NCI-H2029 treated with DMSO at 0.1 percent for 48 hours (cell line): ENCODE measurements at regions not wholly inside any gene's neighbourhood (a gene's known extent, or its start where the extent isn't known, plus 50 kb on each side); places are given as distances from the start of the nearest gene placed in this dataset.

ENCODE experiments used
- DNase-seq: peaks from one replicate; lab custom pipeline; 2025; lab: John Stamatoyannopoulos, UW

GRCh38 chr3:55178336-55178735, 250.5 kb upstream of the LRTM1 start:
- DNase-seq = no peak

DNA sequence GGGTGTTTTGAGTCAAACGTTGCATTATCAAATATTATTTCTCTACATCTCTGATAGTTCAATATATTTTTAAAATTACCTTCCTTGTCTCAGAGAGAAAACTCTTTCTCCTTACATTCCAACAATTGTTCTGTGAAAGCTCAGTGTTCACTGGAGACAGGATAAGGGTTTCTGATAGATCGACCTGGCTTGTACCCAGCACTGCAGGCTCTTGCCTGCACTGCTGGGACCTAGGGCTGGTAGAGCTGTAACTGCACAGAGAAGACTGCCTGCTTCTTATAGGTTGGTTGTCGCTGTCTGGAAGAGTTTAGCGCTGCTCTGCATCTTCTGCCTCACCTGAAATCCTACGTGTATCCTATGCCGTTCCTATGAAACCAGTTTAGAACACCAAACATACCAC, 249.9 kb upstream of the LRTM1 start:
- DNase-seq = no peak

- no peak for DNase-seq
Measured at GRCh38 chr3:55175423-55175822, 247.6 kb upstream of the LRTM1 start.

DNA sequence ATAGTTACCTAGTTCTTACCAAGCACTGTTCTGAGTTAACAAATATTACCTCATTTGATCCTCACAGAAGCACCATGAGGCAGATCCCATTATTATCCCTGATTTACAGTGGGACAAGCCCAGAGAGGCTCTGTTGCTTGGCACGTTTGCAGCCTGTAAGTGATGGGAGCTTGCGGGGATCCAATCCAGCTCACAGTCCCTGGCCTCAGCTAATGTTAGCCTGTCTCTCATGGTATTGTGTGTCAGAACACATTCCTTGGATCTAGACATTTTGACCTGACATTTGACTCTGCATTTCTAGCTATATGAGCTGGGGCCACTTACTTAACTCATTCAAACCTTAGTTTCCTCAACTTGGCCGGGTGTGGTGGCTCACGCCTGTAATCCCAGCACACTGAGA, 246.9 kb upstream of the LRTM1 start:
- no peak for DNase-seq

DNA sequence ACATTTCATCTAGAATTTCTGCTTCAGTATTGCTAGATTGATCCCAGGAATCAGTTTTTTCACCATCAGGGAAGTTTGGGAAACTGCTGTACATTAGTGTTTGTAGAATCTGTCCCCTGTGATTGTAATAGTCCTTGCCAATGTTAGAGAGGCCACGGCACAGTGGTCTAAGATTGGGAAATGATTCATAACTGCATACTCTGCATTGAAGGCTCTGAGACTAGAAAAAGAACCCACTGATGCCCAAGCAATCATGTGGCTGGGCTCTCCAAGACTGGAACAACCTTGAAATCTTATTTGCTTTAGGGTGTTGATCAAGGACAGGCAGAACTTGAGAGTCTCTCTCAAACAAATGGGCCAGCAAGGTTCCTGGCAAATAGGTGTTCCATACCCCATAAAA, 245.6 kb upstream of the LRTM1 start:
- DNase-seq = no peak

DNA sequence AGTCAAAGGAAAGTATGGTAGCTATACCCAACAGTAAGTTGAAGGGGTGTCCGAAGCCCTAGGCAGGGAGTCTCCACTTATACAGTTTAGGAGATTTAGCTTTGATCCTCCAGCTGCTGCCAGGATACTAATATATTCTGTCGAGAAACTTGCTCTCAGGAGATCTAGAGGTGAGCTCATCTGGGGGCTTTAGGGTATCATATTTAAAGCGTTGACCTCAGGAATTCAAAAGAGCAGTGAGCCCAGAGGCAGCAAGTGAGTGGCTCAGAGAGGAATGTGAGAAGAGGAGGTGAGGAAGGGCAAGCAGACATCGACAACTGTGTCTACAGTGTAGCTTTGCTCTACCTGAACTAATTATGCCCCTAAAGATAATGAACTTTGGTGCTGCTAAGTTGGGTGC, 245.1 kb upstream of the LRTM1 start:
- DNase-seq = no peak

GRCh38 chr3:55170444-55170843, 242.6 kb upstream of the LRTM1 start:
- no peak for DNase-seq

- no peak for DNase-seq
Measured at GRCh38 chr3:55169608-55170072, 241.8 kb upstream of the LRTM1 start.

- no peak for DNase-seq
Measured at GRCh38 chr3:55169161-55169560, 241.3 kb upstream of the LRTM1 start.

DNA sequence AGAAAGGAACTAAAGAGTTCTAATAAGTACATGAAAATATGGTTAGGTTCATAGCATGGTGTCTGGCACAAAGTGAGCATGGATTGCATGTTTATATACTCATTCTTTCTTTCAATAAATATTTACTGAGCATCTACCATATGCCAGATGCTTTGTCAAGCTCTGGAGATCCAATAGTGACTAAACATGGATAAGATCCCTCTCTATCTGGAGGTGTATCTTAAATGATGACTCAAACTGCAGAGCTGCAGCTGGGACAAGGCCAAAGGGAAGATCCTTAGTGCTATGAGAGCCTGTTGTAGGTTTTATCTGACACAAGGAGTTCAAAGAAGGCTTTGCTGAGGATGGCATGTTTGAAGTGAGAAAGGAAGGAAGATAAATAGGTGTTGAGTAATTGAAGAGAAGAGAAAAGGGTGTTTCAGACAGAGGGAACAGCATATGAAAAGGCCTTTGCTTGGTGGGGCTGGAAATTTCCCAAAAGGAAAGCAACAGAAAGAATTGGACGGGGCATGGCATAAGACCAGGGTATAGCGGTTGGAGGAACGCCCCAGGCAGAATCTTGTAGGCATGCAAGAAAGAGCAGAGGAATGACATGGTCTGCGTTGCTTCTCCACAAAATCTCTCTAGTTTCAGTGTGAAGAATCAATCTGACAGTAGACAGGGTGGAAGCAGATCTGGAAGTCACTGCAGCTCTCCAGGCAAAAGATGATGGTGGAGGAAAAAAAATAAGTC, 239.9 kb upstream of the LRTM1 start:
- no peak for DNase-seq

DNA sequence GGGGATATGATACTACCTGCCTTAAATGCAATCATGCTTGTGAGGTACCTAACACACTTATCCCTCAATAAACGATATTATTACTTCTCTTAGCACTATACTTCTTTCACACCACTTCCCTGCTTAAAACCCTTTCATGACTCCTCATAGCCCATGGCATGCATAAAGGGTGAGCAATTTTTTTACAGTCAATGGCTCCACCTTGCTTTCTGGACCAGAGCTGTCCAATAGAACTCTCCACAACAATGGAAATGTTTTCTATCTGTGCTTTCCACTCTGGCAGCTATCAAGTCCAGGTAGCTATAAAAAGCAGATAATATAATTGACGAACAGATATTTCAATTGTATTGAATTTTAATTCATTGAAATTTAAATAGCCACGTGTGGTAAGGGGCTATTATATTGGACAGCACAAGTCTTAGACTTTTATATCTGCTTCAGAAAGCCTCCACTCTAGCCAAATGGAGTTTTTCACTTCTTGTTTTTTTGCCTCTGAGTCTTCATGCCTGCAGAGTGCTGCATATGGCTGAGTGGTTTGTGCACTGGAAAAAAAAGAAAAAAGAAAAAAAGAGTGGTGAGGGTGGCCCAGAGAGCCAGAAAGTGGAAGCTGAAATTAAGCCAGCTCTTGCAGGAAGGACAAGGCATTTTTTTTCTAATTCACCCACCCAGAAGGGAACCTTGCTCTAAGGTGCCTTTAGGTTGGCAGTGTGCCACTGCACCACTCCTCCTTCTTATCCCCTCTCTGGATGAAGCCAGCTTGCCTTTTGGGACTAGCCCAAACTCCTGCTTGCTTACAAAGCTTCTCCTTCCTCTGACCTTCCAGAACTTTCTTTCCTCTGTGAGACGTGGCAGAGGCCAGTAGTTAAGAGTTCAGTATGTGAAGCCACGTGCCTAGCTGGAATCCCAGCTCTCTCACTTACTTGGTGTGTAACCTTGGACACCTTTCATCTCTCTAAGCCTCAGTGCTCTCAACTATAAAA, 239.0 kb upstream of the LRTM1 start:
- DNase-seq = no peak

DNA sequence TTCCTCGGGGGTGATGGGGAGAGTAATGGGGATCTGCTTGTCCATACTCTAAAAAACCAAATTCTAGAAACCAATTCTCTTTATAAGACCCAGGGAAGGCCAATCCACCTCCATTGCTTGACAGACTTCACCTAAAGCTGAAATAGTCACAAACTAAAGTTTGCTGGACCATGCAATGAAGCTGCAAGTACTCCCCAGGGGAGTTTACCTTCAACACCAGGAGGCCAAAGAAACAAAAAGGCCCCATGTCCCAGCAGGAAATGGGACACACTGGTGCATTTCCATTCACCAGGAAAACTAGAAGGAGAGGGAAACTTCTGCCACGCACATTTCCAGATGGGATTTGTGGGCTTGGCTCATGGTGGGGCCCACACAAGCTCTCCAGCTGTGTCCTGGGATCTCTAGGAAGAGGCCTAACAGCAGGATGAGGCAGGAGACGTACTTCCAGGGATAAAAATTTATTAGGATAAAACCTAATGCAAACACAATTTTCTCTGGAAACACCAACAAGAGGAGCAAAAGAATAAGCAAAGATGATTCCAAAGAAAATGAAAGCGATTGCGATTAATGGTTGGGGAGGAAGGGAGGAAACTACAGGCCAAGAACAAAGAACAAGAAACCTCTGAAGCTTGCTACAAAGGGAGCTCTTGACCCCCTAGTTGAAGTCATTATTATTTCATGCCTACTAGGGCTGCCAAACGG, 238.0 kb upstream of the LRTM1 start:
- DNase-seq = no peak

- DNase-seq = no peak
Measured at GRCh38 chr3:55165278-55165677, 237.4 kb upstream of the LRTM1 start.

DNA sequence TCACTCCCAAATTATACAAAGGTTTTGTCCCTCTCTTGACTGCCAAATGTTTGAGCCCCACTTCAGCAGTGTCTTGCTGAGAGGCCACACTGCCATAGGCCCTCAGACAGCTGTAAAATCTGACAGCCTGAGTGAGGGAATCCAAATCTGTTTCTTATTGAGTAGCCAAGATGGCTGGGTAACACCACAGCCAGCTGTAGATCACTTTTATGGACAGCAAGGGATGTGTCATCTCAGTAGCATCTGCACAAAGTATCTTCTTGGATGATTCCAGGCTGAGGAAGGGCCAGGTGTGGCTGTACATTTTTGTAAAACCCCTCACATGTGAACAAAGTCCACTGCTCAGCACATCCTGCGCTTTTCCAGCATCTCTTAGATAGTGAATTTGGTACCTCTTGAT, 237.0 kb upstream of the LRTM1 start:
- no peak for DNase-seq

- no peak for DNase-seq
Measured at GRCh38 chr3:55164191-55164590, 236.3 kb upstream of the LRTM1 start.

GRCh38 chr3:55163421-55163820, 235.6 kb upstream of the LRTM1 start:
- no peak for DNase-seq

GRCh38 chr3:55162031-55162795, 234.4 kb upstream of the LRTM1 start:
- DNase-seq = no peak

DNA sequence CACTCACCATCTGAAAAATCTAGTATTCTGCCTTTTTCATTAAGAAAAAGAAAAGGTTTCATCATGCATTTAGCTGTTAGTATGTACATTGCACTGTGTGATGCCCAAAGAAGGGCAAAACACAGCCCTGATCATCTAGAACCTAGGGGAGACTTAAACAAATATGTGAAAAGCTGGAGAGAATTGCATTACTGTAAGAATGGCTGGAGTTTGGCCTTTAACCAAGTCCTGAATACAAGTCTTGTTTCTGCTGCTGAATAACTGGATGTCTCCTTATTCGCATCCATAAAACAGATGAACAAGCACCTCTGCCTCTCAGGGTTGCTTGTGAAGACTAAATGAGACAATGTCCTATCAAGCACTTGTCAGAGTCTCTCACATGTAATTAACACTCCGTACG, 233.4 kb upstream of the LRTM1 start:
- no peak for DNase-seq

DNA sequence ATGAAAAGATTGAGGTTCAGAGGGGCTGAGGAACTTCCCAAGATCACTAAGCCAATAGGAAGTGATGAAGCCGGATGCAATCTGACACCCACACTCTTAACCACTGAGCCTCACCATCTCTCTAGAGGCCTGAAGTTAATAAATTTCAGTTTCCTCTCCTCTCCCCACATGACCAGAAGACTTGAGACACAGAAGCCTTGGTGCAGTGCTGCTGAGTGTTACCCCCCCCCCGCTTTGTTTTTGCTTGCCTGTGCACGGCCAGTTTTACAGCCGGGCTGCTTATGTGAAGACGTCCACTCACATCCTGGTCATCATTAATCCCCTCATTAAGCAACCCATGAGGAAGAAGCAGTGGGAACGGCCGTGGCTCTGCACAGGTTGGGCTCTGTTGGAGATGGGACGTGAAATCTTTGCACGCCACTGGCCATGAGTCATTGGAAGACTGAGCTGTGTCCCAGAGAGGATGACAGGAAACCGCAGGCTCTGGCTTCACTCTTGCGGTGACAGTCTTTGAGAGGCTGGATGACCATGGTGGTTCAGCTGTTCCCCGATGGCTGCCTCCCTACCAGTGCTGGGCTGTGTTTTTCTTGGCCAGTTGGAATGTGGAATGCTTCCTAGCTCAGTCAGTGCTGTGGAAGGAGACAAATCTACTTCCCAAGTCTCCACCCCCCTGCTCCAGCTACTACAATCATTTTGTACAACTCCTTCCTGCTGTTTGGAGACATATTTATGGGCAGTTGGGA, 232.6 kb upstream of the LRTM1 start:
- DNase-seq = no peak

DNA sequence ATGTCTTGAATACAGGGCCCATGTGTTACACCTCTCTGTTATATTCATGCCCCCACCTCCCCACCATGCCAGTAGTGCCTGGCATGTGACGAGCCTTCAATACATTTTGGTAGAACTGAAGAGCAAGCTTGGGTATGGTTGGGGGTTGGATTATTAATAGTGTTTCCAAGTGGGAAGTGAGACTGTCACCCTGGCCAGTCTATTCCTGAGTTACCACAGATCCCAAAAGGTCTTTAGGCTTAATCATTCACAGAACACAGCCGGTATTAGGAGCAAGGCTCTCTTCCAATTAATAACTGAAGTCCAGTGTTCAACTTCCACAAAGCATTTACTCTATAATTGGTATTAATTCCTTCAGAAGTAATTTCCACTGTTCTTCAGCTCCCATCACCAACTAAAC, 231.9 kb upstream of the LRTM1 start:
- no peak for DNase-seq

DNA sequence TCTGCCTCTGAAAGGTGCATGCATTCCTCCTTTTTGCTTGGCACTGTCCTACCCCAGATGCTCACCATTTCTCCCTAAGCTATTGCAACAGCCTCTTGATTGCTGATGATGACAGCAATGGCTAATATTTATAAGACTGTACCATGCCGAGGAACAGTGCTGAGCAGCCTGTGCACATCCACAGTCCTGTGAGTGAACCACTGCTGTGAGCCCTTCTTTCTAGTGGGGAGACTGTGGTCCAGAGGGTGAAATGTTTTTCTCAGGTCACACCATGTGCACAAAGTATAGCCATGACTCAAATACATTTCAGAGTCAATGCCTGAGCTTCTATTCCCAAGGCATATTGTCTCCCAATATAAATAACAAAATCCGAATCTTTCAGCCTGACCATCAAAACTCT, 231.2 kb upstream of the LRTM1 start:
- no peak for DNase-seq
